ENCODE measurements at regions not wholly inside any gene's neighbourhood (a gene's known extent, or its start where the extent isn't known, plus 50 kb on each side); places are given as distances from the start of the nearest gene placed in this dataset.
"Not testable (repeated sequence)": the region's sequence is repeated elsewhere in the genome, so short reads cannot be mapped to it uniquely, and the experiment has no call there.

DNA sequence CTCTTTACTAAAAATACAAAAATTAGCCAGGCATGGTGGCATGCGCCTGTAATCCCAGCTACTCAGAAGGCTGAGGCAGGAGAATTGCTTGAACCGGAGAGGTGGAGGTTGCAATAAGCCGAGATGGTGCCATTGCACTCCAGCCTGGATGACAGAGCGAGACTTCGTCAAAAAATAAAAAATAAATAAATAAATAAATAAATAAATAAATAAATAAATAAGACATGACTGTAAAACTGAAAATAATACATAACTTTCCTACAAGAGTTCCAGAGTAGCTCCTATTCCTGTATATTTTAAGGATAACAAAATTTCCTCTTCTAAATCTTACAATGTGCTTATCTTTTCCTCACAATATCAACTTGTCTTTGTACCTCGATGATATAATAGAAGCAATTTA is 549.4 kb downstream of the TRAM1L1 start:
- not testable (repeated sequence) for H3K27ac ChIP-seq (ENCODE audit: insufficient read depth, low read depth, low read length, poor library complexity, severe bottlenecking); H3K4me3 ChIP-seq (ENCODE audit: insufficient read depth, low read depth, low read length); H3K9me3 ChIP-seq (ENCODE audit: control insufficient read depth, low read length); H3K36me3 ChIP-seq (ENCODE audit: control insufficient read depth, insufficient read depth, low read length); H3K4me1 ChIP-seq (ENCODE audit: control insufficient read depth, insufficient read depth, low read length); H3K27me3 ChIP-seq (ENCODE audit: control insufficient read depth, insufficient read depth, low read length, poor library complexity, severe bottlenecking)
- WGBS, 2 experiments: 91 to 97% methylated on average over 3 to 4 of the region's 6 CpGs

DNA sequence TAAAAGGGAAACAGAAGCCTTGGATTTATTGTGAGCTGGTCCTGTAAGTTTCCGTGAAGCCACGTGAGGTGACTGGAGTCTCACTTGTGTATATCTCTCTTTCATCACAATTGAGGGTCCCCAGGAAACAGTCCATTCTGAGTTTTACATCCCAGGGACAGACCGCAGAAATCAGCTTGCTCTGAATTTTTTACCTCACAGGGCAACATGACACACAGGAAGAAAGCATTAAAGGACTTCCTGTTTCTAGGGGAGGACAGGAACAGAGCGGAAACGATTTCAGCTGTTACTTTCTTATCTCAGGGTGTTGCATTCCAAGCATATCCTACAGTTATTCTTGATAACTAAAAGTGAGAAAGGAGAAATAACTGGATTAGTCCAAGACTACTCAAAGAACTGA is 553.5 kb downstream of the TRAM1L1 start:
- WGBS, 2 experiments: 91 to 94% methylated on average over 3 to 5 of the region's 5 CpGs
- H3K27ac ChIP-seq (ENCODE audit: insufficient read depth, low read depth, low read length, poor library complexity, severe bottlenecking): no peak overlapping the region
- no peak overlapping the region for H3K4me3 ChIP-seq (ENCODE audit: insufficient read depth, low read depth, low read length)

DNA sequence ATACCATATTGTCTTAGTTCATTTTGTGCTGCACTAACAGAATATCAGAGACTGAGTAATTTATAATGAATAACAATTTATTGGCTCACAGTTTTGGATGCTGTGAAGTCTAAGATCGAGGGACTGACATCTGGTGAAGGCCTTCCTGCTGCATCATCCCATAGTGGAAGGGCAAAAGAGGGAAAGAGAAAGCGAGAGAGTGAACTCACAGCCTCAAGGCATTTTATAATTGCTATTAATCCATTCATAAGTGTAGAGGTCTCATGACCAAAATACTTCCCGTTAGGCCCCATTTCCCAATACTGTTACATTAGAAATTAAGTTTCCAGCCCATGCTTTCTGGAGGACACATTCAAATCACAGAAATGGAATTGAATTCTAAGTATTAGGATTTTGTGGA is 554.4 kb downstream of the TRAM1L1 start:
- H3K27ac ChIP-seq (ENCODE audit: insufficient read depth, low read depth, low read length, poor library complexity, severe bottlenecking): no peak overlapping the region
- no peak overlapping the region for H3K4me3 ChIP-seq (ENCODE audit: insufficient read depth, low read depth, low read length)
- no peaks in the 10 kb centered on the region for H3K9me3 ChIP-seq (ENCODE audit: control insufficient read depth, low read length)
- 87 to 96% methylated on average over 2 to 3 of the region's 3 CpGs for WGBS, 2 experiments
- H3K4me1 ChIP-seq (ENCODE audit: control insufficient read depth, insufficient read depth, low read length): no peaks in the 10 kb centered on the region
- no peaks in the 10 kb centered on the region for H3K27me3 ChIP-seq (ENCODE audit: control insufficient read depth, insufficient read depth, low read length, poor library complexity, severe bottlenecking)
- H3K36me3 ChIP-seq (ENCODE audit: control insufficient read depth, insufficient read depth, low read length): no peaks in the 10 kb centered on the region

More for the DNA sequence above, 553.5 kb downstream of the TRAM1L1 start:
- Histone ChIP-seq H3K4me1 (ENCODE audit: control insufficient read depth, insufficient read depth, low read length) (no peaks in the 10 kb centered on the region), H3K36me3 (ENCODE audit: control insufficient read depth, insufficient read depth, low read length) (no peaks in the 10 kb centered on the region), H3K9me3 (ENCODE audit: control insufficient read depth, low read length) (no peaks in the 10 kb centered on the region), H3K27me3 (ENCODE audit: control insufficient read depth, insufficient read depth, low read length, poor library complexity, severe bottlenecking) (no peaks in the 10 kb centered on the region)

DNA sequence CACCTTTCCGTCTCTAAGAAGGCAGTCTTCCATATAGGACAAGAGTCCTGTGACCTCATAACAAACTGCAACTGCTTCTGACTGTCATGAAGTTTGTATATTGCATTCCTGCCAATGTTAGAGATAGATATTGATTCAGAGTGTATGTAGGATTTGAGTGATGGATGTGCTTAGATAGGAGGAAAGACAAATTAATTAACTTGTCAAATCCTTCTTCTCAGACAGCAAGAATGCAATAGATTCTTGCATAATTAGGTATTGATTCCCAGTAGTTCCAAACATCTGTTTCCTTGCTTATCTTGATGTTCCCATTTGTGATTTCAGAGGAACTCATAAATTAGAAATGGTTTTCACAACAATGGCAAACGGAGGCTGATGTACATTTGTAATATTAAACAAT is 555.3 kb downstream of the TRAM1L1 start:
- Histone ChIP-seq H3K4me1 (ENCODE audit: control insufficient read depth, insufficient read depth, low read length) (no peaks in the 10 kb centered on the region), H3K27me3 (ENCODE audit: control insufficient read depth, insufficient read depth, low read length, poor library complexity, severe bottlenecking) (no peaks in the 10 kb centered on the region), H3K27ac (ENCODE audit: insufficient read depth, low read depth, low read length, poor library complexity, severe bottlenecking) (no peak overlapping the region), H3K9me3 (ENCODE audit: control insufficient read depth, low read length) (no peaks in the 10 kb centered on the region), H3K36me3 (ENCODE audit: control insufficient read depth, insufficient read depth, low read length) (no peaks in the 10 kb centered on the region), H3K4me3 (ENCODE audit: insufficient read depth, low read depth, low read length) (no peak overlapping the region)
- WGBS, 2 experiments: 50 to 68% methylated on average over 1 of the region's 2 CpGs

DNA sequence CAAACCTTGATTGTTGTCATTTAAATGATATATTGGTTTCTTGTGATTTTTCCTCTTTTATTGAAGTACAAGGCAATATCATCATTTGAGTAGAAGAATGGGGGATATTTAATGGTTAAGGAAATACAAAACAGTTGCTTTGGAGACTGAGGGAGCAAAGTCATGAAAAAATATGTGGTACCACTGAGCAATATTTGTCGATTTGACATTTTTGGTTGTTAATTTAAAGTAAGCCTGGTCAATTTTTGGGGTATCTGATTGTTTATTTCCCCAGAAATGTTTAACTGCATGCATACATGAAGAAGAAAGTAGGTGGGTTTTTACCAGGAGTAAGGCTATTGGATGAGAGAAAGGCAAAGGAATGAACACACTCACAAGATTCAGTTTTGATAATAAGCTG is 556.2 kb downstream of the TRAM1L1 start:
- Histone ChIP-seq H3K27me3 (ENCODE audit: control insufficient read depth, insufficient read depth, low read length, poor library complexity, severe bottlenecking) (no peaks in the 10 kb centered on the region), H3K4me1 (ENCODE audit: control insufficient read depth, insufficient read depth, low read length) (no peaks in the 10 kb centered on the region)
- 89 to 91% methylated on average over 1 of the region's 1 CpG for WGBS, 2 experiments

DNA sequence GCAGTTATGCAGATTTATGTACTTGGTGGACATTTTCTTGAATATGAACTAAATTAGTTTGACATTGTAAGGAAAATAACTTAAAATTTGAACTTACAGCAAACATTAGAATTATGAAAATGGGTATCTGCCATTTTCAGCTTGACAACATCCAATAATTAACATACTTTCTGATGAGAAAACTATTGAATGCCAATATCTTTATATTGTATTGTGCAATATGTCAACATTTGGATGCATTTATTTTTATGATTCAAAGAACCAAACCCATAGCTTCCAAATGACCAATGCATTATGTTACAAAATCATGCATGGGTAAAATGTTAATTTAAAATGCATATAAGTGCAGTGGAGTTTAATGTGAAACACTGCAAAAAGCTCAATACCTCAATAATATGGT is 562.5 kb downstream of the TRAM1L1 start:
- Histone ChIP-seq H3K4me3 (ENCODE audit: insufficient read depth, low read depth, low read length) (no peak overlapping the region), H3K36me3 (ENCODE audit: control insufficient read depth, insufficient read depth, low read length) (no peaks in the 10 kb centered on the region), H3K4me1 (ENCODE audit: control insufficient read depth, insufficient read depth, low read length) (no peaks in the 10 kb centered on the region), H3K9me3 (ENCODE audit: control insufficient read depth, low read length) (no peaks in the 10 kb centered on the region), H3K27me3 (ENCODE audit: control insufficient read depth, insufficient read depth, low read length, poor library complexity, severe bottlenecking) (no peaks in the 10 kb centered on the region), H3K27ac (ENCODE audit: insufficient read depth, low read depth, low read length, poor library complexity, severe bottlenecking) (no peak overlapping the region)

More for the DNA sequence above, 556.2 kb downstream of the TRAM1L1 start:
- Histone ChIP-seq H3K4me3 (ENCODE audit: insufficient read depth, low read depth, low read length) (no peak overlapping the region), H3K27ac (ENCODE audit: insufficient read depth, low read depth, low read length, poor library complexity, severe bottlenecking) (no peak overlapping the region), H3K9me3 (ENCODE audit: control insufficient read depth, low read length) (no peaks in the 10 kb centered on the region), H3K36me3 (ENCODE audit: control insufficient read depth, insufficient read depth, low read length) (no peaks in the 10 kb centered on the region)

DNA sequence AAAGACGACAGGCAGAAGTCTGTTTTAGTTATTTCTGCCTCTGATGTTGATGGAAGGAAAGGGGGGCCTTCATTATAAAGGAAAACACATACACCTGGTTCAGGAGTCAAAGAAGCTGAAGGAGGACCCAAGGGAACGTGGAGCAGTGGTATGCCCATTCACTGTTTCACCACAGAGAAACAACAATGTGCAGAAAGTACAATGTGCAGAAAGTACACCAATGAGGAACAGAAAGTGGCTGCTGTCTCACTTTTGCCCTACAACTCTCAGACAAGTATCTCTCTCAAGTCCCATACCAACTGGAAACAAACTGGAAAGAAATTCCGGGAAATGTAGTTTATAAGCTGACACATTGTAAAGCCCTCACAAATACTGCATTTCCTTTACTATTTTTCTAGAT is 564.5 kb downstream of the TRAM1L1 start:
- Histone ChIP-seq H3K4me3 (ENCODE audit: insufficient read depth, low read depth, low read length) (no peak overlapping the region), H3K27me3 (ENCODE audit: control insufficient read depth, insufficient read depth, low read length, poor library complexity, severe bottlenecking) (no peaks in the 10 kb centered on the region), H3K4me1 (ENCODE audit: control insufficient read depth, insufficient read depth, low read length) (no peaks in the 10 kb centered on the region), H3K36me3 (ENCODE audit: control insufficient read depth, insufficient read depth, low read length) (no peaks in the 10 kb centered on the region), H3K27ac (ENCODE audit: insufficient read depth, low read depth, low read length, poor library complexity, severe bottlenecking) (no peak overlapping the region), H3K9me3 (ENCODE audit: control insufficient read depth, low read length) (no peaks in the 10 kb centered on the region)
- 95 to 100% methylated on average over 3 of the region's 3 CpGs for WGBS, 2 experiments

DNA sequence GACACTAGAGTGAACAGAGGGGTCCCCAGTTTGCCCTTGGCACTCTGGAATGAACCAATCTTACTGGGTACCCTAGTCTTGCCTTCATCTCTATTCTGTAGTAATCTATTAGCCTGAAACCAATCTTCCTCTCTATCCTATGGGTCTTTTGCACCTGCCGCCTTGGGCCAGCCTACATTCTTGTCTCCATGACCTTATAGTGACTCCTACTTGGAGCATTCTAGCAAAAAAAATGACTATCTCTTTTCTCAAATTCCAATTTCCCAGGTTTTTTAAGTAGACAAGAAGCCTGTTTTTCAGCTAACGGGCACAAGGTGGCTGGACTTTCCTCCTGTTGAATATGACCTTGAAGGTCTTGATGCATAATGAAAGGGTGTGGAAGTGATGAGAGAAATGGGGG is 568.7 kb downstream of the TRAM1L1 start:
- 92 to 95% methylated on average over 2 of the region's 2 CpGs for WGBS, 2 experiments
- H3K27ac ChIP-seq (ENCODE audit: insufficient read depth, low read depth, low read length, poor library complexity, severe bottlenecking): no peak overlapping the region
- no peaks in the 10 kb centered on the region for H3K4me1 ChIP-seq (ENCODE audit: control insufficient read depth, insufficient read depth, low read length)
- no peaks in the 10 kb centered on the region for H3K9me3 ChIP-seq (ENCODE audit: control insufficient read depth, low read length)
- H3K27me3 ChIP-seq (ENCODE audit: control insufficient read depth, insufficient read depth, low read length, poor library complexity, severe bottlenecking): no peaks in the 10 kb centered on the region
- no peak overlapping the region for H3K4me3 ChIP-seq (ENCODE audit: insufficient read depth, low read depth, low read length)
- no peaks in the 10 kb centered on the region for H3K36me3 ChIP-seq (ENCODE audit: control insufficient read depth, insufficient read depth, low read length)

DNA sequence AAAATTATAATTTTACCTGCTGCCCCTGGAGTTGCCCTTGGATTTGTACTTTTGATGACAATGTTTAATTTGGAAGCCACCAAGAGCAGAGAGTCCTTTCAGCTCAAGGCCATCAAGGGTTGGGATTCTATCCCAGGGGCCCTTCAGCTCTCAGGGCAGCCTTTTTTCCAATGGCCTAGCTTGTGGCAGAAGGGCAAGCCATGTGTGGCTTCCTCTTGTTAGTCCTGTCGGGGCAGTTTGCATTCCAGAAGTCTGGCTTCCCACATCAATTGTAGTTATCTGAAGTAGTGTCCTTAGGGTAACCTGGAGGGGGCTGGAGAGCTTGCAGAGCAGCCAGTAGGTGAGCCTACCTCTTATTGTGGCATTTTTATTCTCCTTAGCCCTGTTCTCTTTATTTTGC is 569.4 kb downstream of the TRAM1L1 start:
- 67 to 76% methylated on average over 1 of the region's 1 CpG for WGBS, 2 experiments
- Histone ChIP-seq H3K9me3 (ENCODE audit: control insufficient read depth, low read length) (no peaks in the 10 kb centered on the region), H3K4me1 (ENCODE audit: control insufficient read depth, insufficient read depth, low read length) (no peaks in the 10 kb centered on the region), H3K4me3 (ENCODE audit: insufficient read depth, low read depth, low read length) (no peak overlapping the region), H3K27me3 (ENCODE audit: control insufficient read depth, insufficient read depth, low read length, poor library complexity, severe bottlenecking) (no peaks in the 10 kb centered on the region), H3K27ac (ENCODE audit: insufficient read depth, low read depth, low read length, poor library complexity, severe bottlenecking) (no peak overlapping the region), H3K36me3 (ENCODE audit: control insufficient read depth, insufficient read depth, low read length) (no peaks in the 10 kb centered on the region)

DNA sequence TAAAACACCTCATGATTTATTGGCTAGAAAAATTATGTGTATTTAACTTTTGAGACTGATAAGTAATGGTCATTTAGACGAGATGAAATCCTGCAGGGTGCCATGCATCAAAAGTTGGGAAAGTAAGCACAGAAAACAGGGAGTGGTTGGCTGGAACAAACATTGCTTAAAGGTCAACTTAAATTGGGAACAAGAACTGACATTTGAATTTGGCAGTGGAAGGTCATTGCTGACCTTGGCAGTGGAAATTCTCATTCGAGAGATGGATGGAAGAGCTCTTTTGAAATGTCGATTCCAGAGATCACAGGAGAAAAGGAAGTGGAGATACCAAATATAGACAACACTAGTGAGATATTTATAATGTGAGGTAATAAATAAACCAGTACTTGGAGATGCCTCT is 572.8 kb downstream of the TRAM1L1 start:
- WGBS, 2 experiments: 88 to 94% methylated on average over 3 of the region's 3 CpGs

DNA sequence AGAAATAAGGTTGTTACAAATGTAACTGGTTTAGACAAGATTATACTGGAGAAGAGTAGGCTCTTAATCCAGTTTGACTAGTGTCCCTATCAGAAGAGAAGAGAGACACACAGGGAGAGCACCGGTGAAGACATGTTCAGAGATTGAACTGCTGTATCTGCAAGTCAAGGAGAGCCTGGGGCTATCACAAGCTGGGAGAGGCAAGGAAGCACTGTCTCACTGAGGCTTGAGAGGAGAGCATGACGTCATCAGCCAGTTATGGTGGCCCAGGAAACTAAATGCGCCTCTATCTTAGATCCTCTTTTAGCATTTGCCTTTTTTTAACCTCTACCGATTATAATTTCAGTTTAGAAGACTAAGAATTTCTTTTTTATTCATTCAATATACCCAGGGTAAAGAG is 583.4 kb downstream of the TRAM1L1 start:
- Histone ChIP-seq H3K36me3 (ENCODE audit: control insufficient read depth, insufficient read depth, low read length) (no peaks in the 10 kb centered on the region), H3K27me3 (ENCODE audit: control insufficient read depth, insufficient read depth, low read length, poor library complexity, severe bottlenecking) (no peaks in the 10 kb centered on the region), H3K27ac (ENCODE audit: insufficient read depth, low read depth, low read length, poor library complexity, severe bottlenecking) (no peak overlapping the region), H3K4me3 (ENCODE audit: insufficient read depth, low read depth, low read length) (no peak overlapping the region), H3K9me3 (ENCODE audit: control insufficient read depth, low read length) (no peaks in the 10 kb centered on the region), H3K4me1 (ENCODE audit: control insufficient read depth, insufficient read depth, low read length) (no peaks in the 10 kb centered on the region)
- 68 to 83% methylated on average over 3 to 4 of the region's 4 CpGs for WGBS, 2 experiments

More for the DNA sequence above, 572.8 kb downstream of the TRAM1L1 start:
- Histone ChIP-seq H3K27me3 (ENCODE audit: control insufficient read depth, insufficient read depth, low read length, poor library complexity, severe bottlenecking) (no peaks in the 10 kb centered on the region), H3K9me3 (ENCODE audit: control insufficient read depth, low read length) (no peaks in the 10 kb centered on the region), H3K36me3 (ENCODE audit: control insufficient read depth, insufficient read depth, low read length) (no peaks in the 10 kb centered on the region), H3K4me1 (ENCODE audit: control insufficient read depth, insufficient read depth, low read length) (no peaks in the 10 kb centered on the region), H3K27ac (ENCODE audit: insufficient read depth, low read depth, low read length, poor library complexity, severe bottlenecking) (no peak overlapping the region), H3K4me3 (ENCODE audit: insufficient read depth, low read depth, low read length) (no peak overlapping the region)

All from ectodermal cell (in vitro differentiated cells).